ENCODE measurements at regions not wholly inside any gene's neighbourhood (a gene's known extent, or its start where the extent isn't known, plus 50 kb on each side); places are given as distances from the start of the nearest gene placed in this dataset.

GRCh38 chr7:80392229-80393169 is 119.4 kb downstream of the GNAT3 start:
- ATAC-seq (ENCODE audit: insufficient read depth, low FRiP score), result no peak
- TF ChIP-seq CTCF (IDR thresholded peaks at IDR 0.05; ENCODE audit: control extremely low read depth, extremely low read depth), result peak; percentile 12
- H3K27ac ChIP-seq (ENCODE audit: low read depth in 1 of 2, low read length in 1 of 2), result no peak overlapping the region
- no peaks in the 10 kb centered on the region for H3K9me3 ChIP-seq (ENCODE audit: control insufficient read depth in 4 of 4, insufficient read depth in 3 of 4, low read length in 3 of 4)
- no peak overlapping the region for H3K9ac ChIP-seq (ENCODE audit: insufficient read depth in 1 of 2, low read length in 2 of 2)
- no peaks in the 10 kb centered on the region for H3K4me1 ChIP-seq (ENCODE audit: control insufficient read depth in 5 of 5, insufficient read depth in 5 of 5, low read length in 5 of 5)
- no peaks in the 10 kb centered on the region for H3K27me3 ChIP-seq (ENCODE audit: control insufficient read depth in 3 of 3, insufficient read depth in 3 of 3, low read length in 2 of 3)
- H3K36me3 ChIP-seq (ENCODE audit: control insufficient read depth in 4 of 4, insufficient read depth in 4 of 4, low read length in 4 of 4), result no peaks in the 10 kb centered on the region
- peak in 2 of 3 donors; percentile 71 to 80 for DNase-seq
- 84 to 89% methylated on average over 4 of the region's 4 CpGs for WGBS, 2 donors
- H3K4me3 ChIP-seq, result no peak overlapping the region

DNA sequence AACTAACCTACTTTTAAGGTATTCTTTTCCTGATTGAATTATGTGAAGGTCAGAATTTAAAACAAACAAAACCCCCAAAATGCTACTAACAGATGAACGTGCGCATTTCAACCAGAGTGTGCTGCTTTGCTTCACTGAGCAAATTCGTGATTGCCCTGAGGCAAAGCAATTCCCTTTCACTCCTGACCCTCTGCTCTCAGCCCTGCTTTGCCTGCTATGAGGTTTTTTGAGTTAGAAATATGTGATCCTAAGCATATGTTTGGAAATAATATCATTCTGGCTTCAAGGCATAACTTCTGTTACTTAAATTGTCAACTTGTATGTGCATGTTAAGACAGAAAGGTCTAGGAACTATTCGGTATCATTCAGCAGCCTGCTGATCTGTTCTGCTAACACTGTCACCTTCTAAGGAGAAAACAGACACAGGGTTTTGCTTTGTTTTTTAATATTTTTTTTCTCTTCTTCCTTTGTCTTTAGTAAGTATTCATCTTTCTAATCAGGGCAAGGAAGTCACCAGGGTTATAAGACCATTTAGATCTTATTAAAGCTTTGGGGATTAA is 124.2 kb downstream of the GNAT3 start:
- whole genome bisulfite sequencing, 2 donors, result 86 to 93% methylated on average over 4 of the region's 4 CpGs
- ATAC-seq (ENCODE audit: insufficient read depth, low FRiP score) (no peak), DNase-seq (peak in 1 of 3 donors; percentile 19)
- Histone ChIP-seq H3K27me3 (ENCODE audit: control insufficient read depth in 3 of 3, insufficient read depth in 3 of 3, low read length in 2 of 3) (no peaks in the 10 kb centered on the region), H3K36me3 (ENCODE audit: control insufficient read depth in 4 of 4, insufficient read depth in 4 of 4, low read length in 4 of 4) (no peaks in the 10 kb centered on the region), H3K9ac (ENCODE audit: insufficient read depth in 1 of 2, low read length in 2 of 2) (no peak overlapping the region), H3K4me3 (no peak overlapping the region), H3K4me1 (ENCODE audit: control insufficient read depth in 5 of 5, insufficient read depth in 5 of 5, low read length in 5 of 5) (no peaks in the 10 kb centered on the region), H3K9me3 (ENCODE audit: control insufficient read depth in 4 of 4, insufficient read depth in 3 of 4, low read length in 3 of 4) (no peaks in the 10 kb centered on the region), H3K27ac (ENCODE audit: low read depth in 1 of 2, low read length in 1 of 2) (no peak overlapping the region)
- TF ChIP-seq CTCF (IDR thresholded peaks at IDR 0.05; ENCODE audit: control extremely low read depth, extremely low read depth), result no peak

DNA sequence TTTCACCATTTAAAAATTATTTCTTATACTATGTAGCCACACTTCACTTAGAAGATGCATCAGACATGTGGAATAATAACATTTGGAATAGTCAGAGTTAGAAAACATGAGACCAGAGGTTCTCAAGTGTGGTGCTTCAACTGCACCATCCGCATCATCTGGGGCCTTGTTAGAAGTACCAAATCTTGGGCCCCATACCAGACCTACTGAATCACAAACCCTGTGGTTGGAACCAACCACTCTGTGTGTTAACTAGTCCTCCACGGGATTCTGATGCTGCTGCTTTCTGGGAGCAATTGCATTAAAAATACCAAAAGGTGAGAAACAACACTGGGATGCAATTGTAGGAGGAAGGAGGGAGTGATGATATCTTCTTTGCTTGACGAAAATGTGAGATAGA is 125.2 kb downstream of the GNAT3 start:
- no peak for ATAC-seq (ENCODE audit: insufficient read depth, low FRiP score)
- no peak for TF ChIP-seq CTCF (IDR thresholded peaks at IDR 0.05; ENCODE audit: control extremely low read depth, extremely low read depth)
- H3K4me3 ChIP-seq, result no peak overlapping the region
- no peaks in the 10 kb centered on the region for H3K36me3 ChIP-seq (ENCODE audit: control insufficient read depth in 4 of 4, insufficient read depth in 4 of 4, low read length in 4 of 4)
- no peak overlapping the region for H3K27ac ChIP-seq (ENCODE audit: low read depth in 1 of 2, low read length in 1 of 2)
- no peaks in the 10 kb centered on the region for H3K27me3 ChIP-seq (ENCODE audit: control insufficient read depth in 3 of 3, insufficient read depth in 3 of 3, low read length in 2 of 3)
- H3K4me1 ChIP-seq (ENCODE audit: control insufficient read depth in 5 of 5, insufficient read depth in 5 of 5, low read length in 5 of 5), result no peaks in the 10 kb centered on the region
- DNase-seq, result no peak
- WGBS, 2 donors, result 90 to 95% methylated on average over 3 of the region's 3 CpGs
- no peaks in the 10 kb centered on the region for H3K9me3 ChIP-seq (ENCODE audit: control insufficient read depth in 4 of 4, insufficient read depth in 3 of 4, low read length in 3 of 4)
- H3K9ac ChIP-seq (ENCODE audit: insufficient read depth in 1 of 2, low read length in 2 of 2), result no peak overlapping the region
